GM23338 (cell line): ENCODE measurements at regions not wholly inside any gene's neighbourhood (a gene's known extent, or its start where the extent isn't known, plus 50 kb on each side); places are given as distances from the start of the nearest gene placed in this dataset.

ENCODE experiments used
- CREB1 ChIP-seq: fragments of 250-450 bp; sonication (Bioruptor Pico); IDR thresholded peaks from 2 replicates; pipeline ENCODE4 v1.5.0; 2020; ENCODE audit warnings: low read depth, mild to moderate bottlenecking, moderate library complexity
- JUNB ChIP-seq: IDR thresholded peaks from one replicate; pipeline ENCODE4 v1.6.1; 2016; ENCODE audit warnings: antibody characterized with exemption; ENCODE audit not compliant: unreplicated experiment
- POLR2AphosphoS5 ChIP-seq: IDR thresholded peaks from 2 replicates; pipeline ENCODE4 v1.6.1; 2016; ENCODE audit warnings: antibody characterized with exemption, low read depth
- STAT1 ChIP-seq: IDR thresholded peaks from one replicate; pipeline ENCODE4 v1.6.1; 2016; ENCODE audit warnings: antibody characterized with exemption; ENCODE audit not compliant: unreplicated experiment
- ZNF114 ChIP-seq: fragments of 250-450 bp; sonication (Bioruptor Pico); IDR thresholded peaks from 2 replicates; pipeline ENCODE4 v1.5.0; 2020; ENCODE audit warnings: mild to moderate bottlenecking, moderate library complexity
- ZNF331 ChIP-seq: fragments of 250-450 bp; sonication (Bioruptor Pico); IDR thresholded peaks from 2 replicates; pipeline ENCODE4 v1.5.0; 2020; ENCODE audit warnings: low read depth, mild to moderate bottlenecking, moderate library complexity
- TF ChIP-seq, protein P1 (sequence below): fragments of 250-450 bp; sonication (Bioruptor Pico); IDR thresholded peaks from 2 replicates; pipeline ENCODE4 v1.5.0; 2020; ENCODE audit warnings: mild to moderate bottlenecking, moderate library complexity
- TF ChIP-seq, protein P2 (sequence below), 2 experiments: fragments of 200-600 bp in 1 of 2; sonication (generic) in 1 of 2; conservative IDR thresholded peaks; 2 replicates each; pipeline versions ENCODE4 v1.5.1 to v1.6.1; 2016 to 2017; ENCODE audit warnings: antibody characterized with exemption in 2 of 2, low read depth in 2 of 2, mild to moderate bottlenecking in 2 of 2, moderate library complexity in 1 of 2
- TF ChIP-seq, protein P3 (sequence below): IDR thresholded peaks from 2 replicates; pipeline ENCODE4 v1.6.1; 2016; ENCODE audit warnings: antibody characterized with exemption

GRCh38 chr2:7165736-7166135, 248.5 kb downstream of the RNF144A start (continued):
- TF ChIP-seq, protein P1, sequence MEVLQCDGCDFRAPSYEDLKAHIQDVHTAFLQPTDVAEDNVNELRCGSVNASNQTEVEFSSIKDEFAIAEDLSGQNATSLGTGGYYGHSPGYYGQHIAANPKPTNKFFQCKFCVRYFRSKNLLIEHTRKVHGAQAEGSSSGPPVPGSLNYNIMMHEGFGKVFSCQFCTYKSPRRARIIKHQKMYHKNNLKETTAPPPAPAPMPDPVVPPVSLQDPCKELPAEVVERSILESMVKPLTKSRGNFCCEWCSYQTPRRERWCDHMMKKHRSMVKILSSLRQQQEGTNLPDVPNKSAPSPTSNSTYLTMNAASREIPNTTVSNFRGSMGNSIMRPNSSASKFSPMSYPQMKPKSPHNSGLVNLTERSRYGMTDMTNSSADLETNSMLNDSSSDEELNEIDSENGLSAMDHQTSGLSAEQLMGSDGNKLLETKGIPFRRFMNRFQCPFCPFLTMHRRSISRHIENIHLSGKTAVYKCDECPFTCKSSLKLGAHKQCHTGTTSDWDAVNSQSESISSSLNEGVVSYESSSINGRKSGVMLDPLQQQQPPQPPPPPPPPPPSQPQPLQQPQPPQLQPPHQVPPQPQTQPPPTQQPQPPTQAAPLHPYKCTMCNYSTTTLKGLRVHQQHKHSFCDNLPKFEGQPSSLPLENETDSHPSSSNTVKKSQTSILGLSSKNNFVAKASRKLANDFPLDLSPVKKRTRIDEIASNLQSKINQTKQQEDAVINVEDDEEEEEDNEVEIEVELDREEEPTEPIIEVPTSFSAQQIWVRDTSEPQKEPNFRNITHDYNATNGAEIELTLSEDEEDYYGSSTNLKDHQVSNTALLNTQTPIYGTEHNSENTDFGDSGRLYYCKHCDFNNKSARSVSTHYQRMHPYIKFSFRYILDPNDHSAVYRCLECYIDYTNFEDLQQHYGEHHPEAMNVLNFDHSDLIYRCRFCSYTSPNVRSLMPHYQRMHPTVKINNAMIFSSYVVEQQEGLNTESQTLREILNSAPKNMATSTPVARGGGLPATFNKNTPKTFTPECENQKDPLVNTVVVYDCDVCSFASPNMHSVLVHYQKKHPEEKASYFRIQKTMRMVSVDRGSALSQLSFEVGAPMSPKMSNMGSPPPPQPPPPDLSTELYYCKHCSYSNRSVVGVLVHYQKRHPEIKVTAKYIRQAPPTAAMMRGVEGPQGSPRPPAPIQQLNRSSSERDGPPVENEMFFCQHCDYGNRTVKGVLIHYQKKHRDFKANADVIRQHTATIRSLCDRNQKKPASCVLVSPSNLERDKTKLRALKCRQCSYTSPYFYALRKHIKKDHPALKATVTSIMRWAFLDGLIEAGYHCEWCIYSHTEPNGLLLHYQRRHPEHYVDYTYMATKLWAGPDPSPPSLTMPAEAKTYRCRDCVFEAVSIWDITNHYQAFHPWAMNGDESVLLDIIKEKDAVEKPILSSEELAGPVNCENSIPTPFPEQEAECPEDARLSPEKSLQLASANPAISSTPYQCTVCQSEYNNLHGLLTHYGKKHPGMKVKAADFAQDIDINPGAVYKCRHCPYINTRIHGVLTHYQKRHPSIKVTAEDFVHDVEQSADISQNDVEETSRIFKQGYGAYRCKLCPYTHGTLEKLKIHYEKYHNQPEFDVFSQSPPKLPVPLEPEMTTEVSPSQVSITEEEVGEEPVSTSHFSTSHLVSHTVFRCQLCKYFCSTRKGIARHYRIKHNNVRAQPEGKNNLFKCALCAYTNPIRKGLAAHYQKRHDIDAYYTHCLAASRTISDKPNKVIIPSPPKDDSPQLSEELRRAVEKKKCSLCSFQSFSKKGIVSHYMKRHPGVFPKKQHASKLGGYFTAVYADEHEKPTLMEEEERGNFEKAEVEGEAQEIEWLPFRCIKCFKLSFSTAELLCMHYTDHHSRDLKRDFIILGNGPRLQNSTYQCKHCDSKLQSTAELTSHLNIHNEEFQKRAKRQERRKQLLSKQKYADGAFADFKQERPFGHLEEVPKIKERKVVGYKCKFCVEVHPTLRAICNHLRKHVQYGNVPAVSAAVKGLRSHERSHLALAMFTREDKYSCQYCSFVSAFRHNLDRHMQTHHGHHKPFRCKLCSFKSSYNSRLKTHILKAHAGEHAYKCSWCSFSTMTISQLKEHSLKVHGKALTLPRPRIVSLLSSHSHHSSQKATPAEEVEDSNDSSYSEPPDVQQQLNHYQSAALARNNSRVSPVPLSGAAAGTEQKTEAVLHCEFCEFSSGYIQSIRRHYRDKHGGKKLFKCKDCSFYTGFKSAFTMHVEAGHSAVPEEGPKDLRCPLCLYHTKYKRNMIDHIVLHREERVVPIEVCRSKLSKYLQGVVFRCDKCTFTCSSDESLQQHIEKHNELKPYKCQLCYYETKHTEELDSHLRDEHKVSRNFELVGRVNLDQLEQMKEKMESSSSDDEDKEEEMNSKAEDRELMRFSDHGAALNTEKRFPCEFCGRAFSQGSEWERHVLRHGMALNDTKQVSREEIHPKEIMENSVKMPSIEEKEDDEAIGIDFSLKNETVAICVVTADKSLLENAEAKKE, result no peak
- TF ChIP-seq, protein P2, sequence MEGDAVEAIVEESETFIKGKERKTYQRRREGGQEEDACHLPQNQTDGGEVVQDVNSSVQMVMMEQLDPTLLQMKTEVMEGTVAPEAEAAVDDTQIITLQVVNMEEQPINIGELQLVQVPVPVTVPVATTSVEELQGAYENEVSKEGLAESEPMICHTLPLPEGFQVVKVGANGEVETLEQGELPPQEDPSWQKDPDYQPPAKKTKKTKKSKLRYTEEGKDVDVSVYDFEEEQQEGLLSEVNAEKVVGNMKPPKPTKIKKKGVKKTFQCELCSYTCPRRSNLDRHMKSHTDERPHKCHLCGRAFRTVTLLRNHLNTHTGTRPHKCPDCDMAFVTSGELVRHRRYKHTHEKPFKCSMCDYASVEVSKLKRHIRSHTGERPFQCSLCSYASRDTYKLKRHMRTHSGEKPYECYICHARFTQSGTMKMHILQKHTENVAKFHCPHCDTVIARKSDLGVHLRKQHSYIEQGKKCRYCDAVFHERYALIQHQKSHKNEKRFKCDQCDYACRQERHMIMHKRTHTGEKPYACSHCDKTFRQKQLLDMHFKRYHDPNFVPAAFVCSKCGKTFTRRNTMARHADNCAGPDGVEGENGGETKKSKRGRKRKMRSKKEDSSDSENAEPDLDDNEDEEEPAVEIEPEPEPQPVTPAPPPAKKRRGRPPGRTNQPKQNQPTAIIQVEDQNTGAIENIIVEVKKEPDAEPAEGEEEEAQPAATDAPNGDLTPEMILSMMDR (conservative IDR thresholded peaks at IDR 0.05; ENCODE audit: low read depth in 2 of 2), result no peak
- TF ChIP-seq POLR2AphosphoS5 (no peak), ZNF331 (no peak), CREB1 (CRISPR knock-in tag) (no peak), JUNB (no peak), STAT1 (no peak), ZNF114 (no peak)
- TF ChIP-seq, protein P3, sequence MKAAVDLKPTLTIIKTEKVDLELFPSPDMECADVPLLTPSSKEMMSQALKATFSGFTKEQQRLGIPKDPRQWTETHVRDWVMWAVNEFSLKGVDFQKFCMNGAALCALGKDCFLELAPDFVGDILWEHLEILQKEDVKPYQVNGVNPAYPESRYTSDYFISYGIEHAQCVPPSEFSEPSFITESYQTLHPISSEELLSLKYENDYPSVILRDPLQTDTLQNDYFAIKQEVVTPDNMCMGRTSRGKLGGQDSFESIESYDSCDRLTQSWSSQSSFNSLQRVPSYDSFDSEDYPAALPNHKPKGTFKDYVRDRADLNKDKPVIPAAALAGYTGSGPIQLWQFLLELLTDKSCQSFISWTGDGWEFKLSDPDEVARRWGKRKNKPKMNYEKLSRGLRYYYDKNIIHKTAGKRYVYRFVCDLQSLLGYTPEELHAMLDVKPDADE, result no peak
